ENCODE measurements at regions not wholly inside any gene's neighbourhood (a gene's known extent, or its start where the extent isn't known, plus 50 kb on each side); places are given as distances from the start of the nearest gene placed in this dataset.

DNA sequence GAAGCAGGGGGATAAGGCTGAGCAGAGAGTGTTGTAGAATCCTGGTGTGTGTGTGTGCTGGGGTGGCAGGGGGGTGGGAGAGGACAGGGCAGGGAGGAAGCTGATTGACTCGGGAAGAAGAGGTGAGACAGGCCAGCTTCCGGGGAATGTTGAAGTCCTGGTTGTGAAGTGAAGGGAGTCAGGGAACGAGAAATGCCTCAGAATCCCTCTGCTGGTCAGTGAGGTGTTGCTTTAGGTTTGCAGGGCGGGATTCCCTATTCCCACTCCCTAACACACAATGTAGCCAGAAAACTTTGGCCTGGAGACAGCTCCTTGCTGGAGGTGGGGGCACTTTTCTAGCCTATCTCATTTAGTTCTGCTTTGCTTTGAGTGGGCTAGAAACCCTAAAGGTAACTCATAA is 265.1 kb downstream of the HAUS1 start:
- TF ChIP-seq, protein P1, sequence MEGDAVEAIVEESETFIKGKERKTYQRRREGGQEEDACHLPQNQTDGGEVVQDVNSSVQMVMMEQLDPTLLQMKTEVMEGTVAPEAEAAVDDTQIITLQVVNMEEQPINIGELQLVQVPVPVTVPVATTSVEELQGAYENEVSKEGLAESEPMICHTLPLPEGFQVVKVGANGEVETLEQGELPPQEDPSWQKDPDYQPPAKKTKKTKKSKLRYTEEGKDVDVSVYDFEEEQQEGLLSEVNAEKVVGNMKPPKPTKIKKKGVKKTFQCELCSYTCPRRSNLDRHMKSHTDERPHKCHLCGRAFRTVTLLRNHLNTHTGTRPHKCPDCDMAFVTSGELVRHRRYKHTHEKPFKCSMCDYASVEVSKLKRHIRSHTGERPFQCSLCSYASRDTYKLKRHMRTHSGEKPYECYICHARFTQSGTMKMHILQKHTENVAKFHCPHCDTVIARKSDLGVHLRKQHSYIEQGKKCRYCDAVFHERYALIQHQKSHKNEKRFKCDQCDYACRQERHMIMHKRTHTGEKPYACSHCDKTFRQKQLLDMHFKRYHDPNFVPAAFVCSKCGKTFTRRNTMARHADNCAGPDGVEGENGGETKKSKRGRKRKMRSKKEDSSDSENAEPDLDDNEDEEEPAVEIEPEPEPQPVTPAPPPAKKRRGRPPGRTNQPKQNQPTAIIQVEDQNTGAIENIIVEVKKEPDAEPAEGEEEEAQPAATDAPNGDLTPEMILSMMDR (IDR thresholded peaks at IDR 0.05; ENCODE audit: poor library complexity, severe bottlenecking), result no peak
- no peak for TF ChIP-seq EP300 (conservative IDR thresholded peaks at IDR 0.05; ENCODE audit: poor library complexity, severe bottlenecking)

All from neural cell (in vitro differentiated cells).